GM23248 (cell line): ENCODE measurements at regions not wholly inside any gene's neighbourhood (a gene's known extent, or its start where the extent isn't known, plus 50 kb on each side); places are given as distances from the start of the nearest gene placed in this dataset.

Experiments
- DNase-seq: peaks from one replicate; pipeline ENCODE4 v3.0.0-alpha.2; 2015
- H2AFZ ChIP-seq: fragments of 200-600 bp; sonication (generic); 2 replicates; pipeline ENCODE4 v1.6.1; 2016; ENCODE audit warnings: antibody characterized with exemption
- H3F3A ChIP-seq: fragments of 200-600 bp; sonication (generic); 2 replicates; pipeline ENCODE4 v1.6.1; 2016; ENCODE audit warnings: mild to moderate bottlenecking, antibody characterized with exemption, mixed run types; ENCODE audit not compliant: insufficient read depth
- H3K27ac ChIP-seq: fragments of 200-600 bp; sonication (generic); 2 replicates; pipeline ENCODE4 v1.5.1; 2016; ENCODE audit warnings: mild to moderate bottlenecking
- H3K27me3 ChIP-seq: fragments of 200-600 bp; sonication (generic); replicated peaks from 2 replicates; pipeline ENCODE4 v1.6.1; 2016; ENCODE audit warnings: mild to moderate bottlenecking; ENCODE audit not compliant: insufficient read depth
- H3K36me3 ChIP-seq: fragments of 200-600 bp; sonication (generic); 2 replicates; pipeline ENCODE4 v1.6.1; 2016; ENCODE audit warnings: low read depth, mild to moderate bottlenecking
- H3K4me1 ChIP-seq: fragments of 200-600 bp; sonication (generic); 2 replicates; pipeline ENCODE4 v1.6.1; 2016; ENCODE audit warnings: mild to moderate bottlenecking; ENCODE audit not compliant: insufficient read depth
- H3K4me2 ChIP-seq: fragments of 200-600 bp; sonication (generic); one replicate; pipeline ENCODE4 v1.6.1; 2016; ENCODE audit warnings: mild to moderate bottlenecking; ENCODE audit not compliant: unreplicated experiment
- H3K4me3 ChIP-seq: fragments of 200-600 bp; sonication (generic); 2 replicates; pipeline ENCODE4 v1.5.1; 2016; ENCODE audit warnings: mild to moderate bottlenecking
- H3K79me2 ChIP-seq: fragments of 200-600 bp; sonication (generic); 2 replicates; pipeline ENCODE4 v1.6.1; 2016; ENCODE audit warnings: mild to moderate bottlenecking; ENCODE audit not compliant: insufficient read depth
- H3K9ac ChIP-seq: fragments of 200-600 bp; sonication (generic); 2 replicates; pipeline ENCODE4 v1.6.1; 2016; ENCODE audit warnings: mild to moderate bottlenecking
- H3K9me2 ChIP-seq: fragments of 200-600 bp; sonication (generic); 2 replicates; pipeline ENCODE4 v1.6.1; 2016; ENCODE audit warnings: mixed run types, mild to moderate bottlenecking, moderate library complexity; ENCODE audit not compliant: insufficient read depth
- H3K9me3 ChIP-seq: fragments of 200-600 bp; sonication (generic); one replicate; pipeline ENCODE4 v1.6.1; 2017; ENCODE audit warnings: low read depth
- H4K20me1 ChIP-seq: fragments of 200-600 bp; sonication (generic); 2 replicates; pipeline ENCODE4 v1.6.0; 2016; ENCODE audit not compliant: insufficient read depth
- EZH2 ChIP-seq: fragments of 200-600 bp; sonication (generic); IDR thresholded peaks from 2 replicates; pipeline ENCODE4 v1.6.1; 2018; ENCODE audit warnings: antibody characterized with exemption, mild to moderate bottlenecking; ENCODE audit not compliant: insufficient read depth, poor library complexity, severe bottlenecking
- EZH2phosphoT487 ChIP-seq: fragments of 200-600 bp; sonication (generic); IDR thresholded peaks from 2 replicates; pipeline ENCODE4 v1.6.1; 2018; ENCODE audit warnings: antibody characterized with exemption, moderate library complexity, mild to moderate bottlenecking, low read depth; ENCODE audit not compliant: insufficient read depth
- WGBS, 2 experiments: methylation state at CpG; one replicate each; pipeline ENCODE4 v1.1.6; 2015 to 2017; ENCODE audit warnings: low lambda C conversion rate in 2 of 2, low coverage in 1 of 2; ENCODE audit errors: missing lambda C conversion rate in 2 of 2; 5-methylcytosine and 5-hydroxymethylcytosine counted together
- in situ Hi-C: fragments of 300-500 bp; cut with MboI; formaldehyde crosslinking; loops from 2 replicates; pipeline ENCODE4 v1.15.0; 2020

- in situ Hi-C loops = no loop called here
- WGBS, 2 experiments = 22 to 23% methylated on average over 3 of the region's 3 CpGs
- Histone ChIP-seq H3K27ac (no peak overlapping the region), H3F3A (no peaks in the 10 kb centered on the region), H3K79me2 (no peaks in the 10 kb centered on the region), H2AFZ (no peak overlapping the region), H3K36me3 (no peaks in the 10 kb centered on the region), H3K4me1 (no peaks in the 10 kb centered on the region), H3K27me3 (no peaks in the 10 kb centered on the region), H3K9ac (no peak overlapping the region), H3K9me2 (no peaks in the 10 kb centered on the region), H3K9me3 (no peaks in the 10 kb centered on the region), H4K20me1 (no peaks in the 10 kb centered on the region), H3K4me3 (no peak overlapping the region), H3K4me2 (no peak overlapping the region)
- TF ChIP-seq EZH2 (no peak), EZH2phosphoT487 (no peak)
- DNase-seq = no peak
These were observed 964.3 kb upstream of the TENM3 start for GRCh38 chr4:181278941-181279340.

GRCh38 chr4:181281451-181281850 lies 961.8 kb upstream of the TENM3 start:
- H3K27ac ChIP-seq = no peak overlapping the region
- no peak overlapping the region for H3K4me3 ChIP-seq
- no peaks in the 10 kb centered on the region for H3K27me3 ChIP-seq
- no peaks in the 10 kb centered on the region for H3F3A ChIP-seq
- H3K79me2 ChIP-seq = no peaks in the 10 kb centered on the region
- H3K4me1 ChIP-seq = no peaks in the 10 kb centered on the region
- WGBS, 2 experiments = 40 to 42% methylated on average over 9 of the region's 9 CpGs
- H3K36me3 ChIP-seq = no peaks in the 10 kb centered on the region
- TF ChIP-seq EZH2 (no peak), EZH2phosphoT487 (no peak)
- no peak for DNase-seq
- no peaks in the 10 kb centered on the region for H3K9me2 ChIP-seq
- no peak overlapping the region for H3K4me2 ChIP-seq
- H2AFZ ChIP-seq = no peak overlapping the region
- in situ Hi-C loops = no loop called here
- no peaks in the 10 kb centered on the region for H3K9me3 ChIP-seq
- H4K20me1 ChIP-seq = no peaks in the 10 kb centered on the region
- H3K9ac ChIP-seq = no peak overlapping the region

DNA sequence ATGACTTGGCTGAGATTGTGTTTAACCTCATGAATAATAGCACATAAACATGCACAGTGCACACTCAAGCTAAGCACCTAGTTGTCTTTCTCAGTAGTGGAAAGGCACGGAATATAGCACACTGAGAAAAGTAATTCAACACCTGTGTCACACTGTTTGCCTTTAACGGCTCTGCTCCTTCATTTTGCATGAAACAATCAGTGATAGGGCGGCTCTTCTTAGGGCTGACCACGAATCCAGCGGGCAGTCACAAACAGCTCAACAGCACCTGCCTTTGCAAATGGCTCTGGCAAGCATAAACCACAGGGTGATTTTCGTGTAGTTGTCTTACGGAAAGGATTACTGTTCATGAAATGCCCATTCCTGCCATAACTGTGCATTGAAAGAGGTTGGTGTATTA lies 954.0 kb upstream of the TENM3 start:
- Histone ChIP-seq H3K4me1 (no peaks in the 10 kb centered on the region), H3K4me2 (no peak overlapping the region), H3F3A (no peaks in the 10 kb centered on the region), H3K9me3 (no peaks in the 10 kb centered on the region), H2AFZ (no peak overlapping the region), H3K27me3 (no peaks in the 10 kb centered on the region), H3K9me2 (no peaks in the 10 kb centered on the region), H3K9ac (no peak overlapping the region), H3K27ac (no peak overlapping the region), H4K20me1 (no peaks in the 10 kb centered on the region), H3K4me3 (no peak overlapping the region), H3K36me3 (no peaks in the 10 kb centered on the region), H3K79me2 (no peaks in the 10 kb centered on the region)
- in situ Hi-C loops = no loop called here
- 13 to 16% methylated on average over 7 of the region's 7 CpGs for WGBS, 2 experiments
- no peak for DNase-seq
- TF ChIP-seq EZH2 = no peak
- no peak for TF ChIP-seq EZH2phosphoT487

- Histone ChIP-seq H3K79me2 (no peaks in the 10 kb centered on the region), H3K27ac (no peak overlapping the region), H2AFZ (no peak overlapping the region), H3K4me2 (no peak overlapping the region), H3K9me2 (no peaks in the 10 kb centered on the region), H3K9ac (no peak overlapping the region), H3K4me3 (no peak overlapping the region), H3K27me3 (no peaks in the 10 kb centered on the region), H3K36me3 (no peaks in the 10 kb centered on the region), H3K9me3 (no peaks in the 10 kb centered on the region), H4K20me1 (no peaks in the 10 kb centered on the region), H3F3A (no peaks in the 10 kb centered on the region), H3K4me1 (no peaks in the 10 kb centered on the region)
- no peak for DNase-seq
- WGBS, 2 experiments = 47 to 54% methylated on average over 5 of the region's 5 CpGs
- in situ Hi-C loops = no loop called here
- TF ChIP-seq EZH2phosphoT487 (no peak), EZH2 (no peak)
These were observed 951.6 kb upstream of the TENM3 start for GRCh38 chr4:181291615-181292014.

- no peak overlapping the region for H3K27ac ChIP-seq
- H3K79me2 ChIP-seq = no peaks in the 10 kb centered on the region
- H2AFZ ChIP-seq = no peak overlapping the region
- no peak overlapping the region for H3K9ac ChIP-seq
- H3K27me3 ChIP-seq = no peaks in the 10 kb centered on the region
- no peaks in the 10 kb centered on the region for H3K9me2 ChIP-seq
- H4K20me1 ChIP-seq = no peaks in the 10 kb centered on the region
- TF ChIP-seq EZH2 (no peak), EZH2phosphoT487 (no peak)
- 50 to 66% methylated on average over 3 of the region's 3 CpGs for WGBS, 2 experiments
- no peaks in the 10 kb centered on the region for H3F3A ChIP-seq
- no peak overlapping the region for H3K4me3 ChIP-seq
- no peak for DNase-seq
- no peak overlapping the region for H3K4me2 ChIP-seq
- in situ Hi-C loops = no loop called here
- no peaks in the 10 kb centered on the region for H3K9me3 ChIP-seq
- no peaks in the 10 kb centered on the region for H3K36me3 ChIP-seq
- H3K4me1 ChIP-seq = no peaks in the 10 kb centered on the region
These were observed 950.2 kb upstream of the TENM3 start for GRCh38 chr4:181293014-181293413.
